ENCODE measurements at regions not wholly inside any gene's neighbourhood (a gene's known extent, or its start where the extent isn't known, plus 50 kb on each side); places are given as distances from the start of the nearest gene placed in this dataset.

DNA sequence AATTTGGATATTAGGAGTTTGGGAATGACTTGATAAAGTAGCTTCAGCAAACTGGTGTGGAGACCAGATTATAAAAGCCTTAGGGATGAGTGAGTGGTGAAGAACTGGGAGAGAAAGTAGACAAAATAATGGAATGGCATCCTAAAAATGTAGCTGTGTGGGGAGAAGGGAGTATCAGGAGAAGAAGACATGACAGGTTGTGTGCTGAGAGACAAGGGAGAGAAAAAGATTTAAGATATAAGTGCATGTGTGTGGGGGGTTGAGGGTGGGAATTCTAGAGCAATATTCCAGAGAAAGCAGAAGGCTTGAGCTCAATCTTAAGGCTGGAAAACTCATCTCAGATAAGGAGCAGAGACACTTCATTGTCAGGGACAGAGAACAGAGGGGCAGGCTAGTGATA lies 159.5 kb downstream of the HNMT start:
- no peak overlapping the region for H3K4me3 ChIP-seq
- H2AFZ ChIP-seq: no peak overlapping the region
- H3K4me2 ChIP-seq: no peak overlapping the region
- no peaks in the 10 kb centered on the region for H3K79me2 ChIP-seq
- no peak for TF ChIP-seq EZH2phosphoT487 (IDR thresholded peaks at IDR 0.05; ENCODE audit: low read depth, severe bottlenecking, unreplicated experiment)
- TF ChIP-seq, protein P1, sequence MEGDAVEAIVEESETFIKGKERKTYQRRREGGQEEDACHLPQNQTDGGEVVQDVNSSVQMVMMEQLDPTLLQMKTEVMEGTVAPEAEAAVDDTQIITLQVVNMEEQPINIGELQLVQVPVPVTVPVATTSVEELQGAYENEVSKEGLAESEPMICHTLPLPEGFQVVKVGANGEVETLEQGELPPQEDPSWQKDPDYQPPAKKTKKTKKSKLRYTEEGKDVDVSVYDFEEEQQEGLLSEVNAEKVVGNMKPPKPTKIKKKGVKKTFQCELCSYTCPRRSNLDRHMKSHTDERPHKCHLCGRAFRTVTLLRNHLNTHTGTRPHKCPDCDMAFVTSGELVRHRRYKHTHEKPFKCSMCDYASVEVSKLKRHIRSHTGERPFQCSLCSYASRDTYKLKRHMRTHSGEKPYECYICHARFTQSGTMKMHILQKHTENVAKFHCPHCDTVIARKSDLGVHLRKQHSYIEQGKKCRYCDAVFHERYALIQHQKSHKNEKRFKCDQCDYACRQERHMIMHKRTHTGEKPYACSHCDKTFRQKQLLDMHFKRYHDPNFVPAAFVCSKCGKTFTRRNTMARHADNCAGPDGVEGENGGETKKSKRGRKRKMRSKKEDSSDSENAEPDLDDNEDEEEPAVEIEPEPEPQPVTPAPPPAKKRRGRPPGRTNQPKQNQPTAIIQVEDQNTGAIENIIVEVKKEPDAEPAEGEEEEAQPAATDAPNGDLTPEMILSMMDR (IDR thresholded peaks at IDR 0.05; ENCODE audit: poor library complexity): no peak
- H3K4me1 ChIP-seq (ENCODE audit: insufficient read depth): no peaks in the 10 kb centered on the region
- no peaks in the 10 kb centered on the region for H3K9me3 ChIP-seq (ENCODE audit: low read depth)
- H3K27ac ChIP-seq: peak overlapping the region; percentile 69
- no peaks in the 10 kb centered on the region for H4K20me1 ChIP-seq (ENCODE audit: insufficient read depth, poor library complexity, severe bottlenecking)
- DNase-seq (ENCODE audit: low spot score): no peak
- H3K27me3 ChIP-seq: no peaks in the 10 kb centered on the region
- H3K36me3 ChIP-seq (replicated peaks; ENCODE audit: insufficient read depth, low read depth): no peaks in the 10 kb centered on the region
- H3K9me2 ChIP-seq (replicated peaks; ENCODE audit: insufficient read depth): no peaks in the 10 kb centered on the region

DNA sequence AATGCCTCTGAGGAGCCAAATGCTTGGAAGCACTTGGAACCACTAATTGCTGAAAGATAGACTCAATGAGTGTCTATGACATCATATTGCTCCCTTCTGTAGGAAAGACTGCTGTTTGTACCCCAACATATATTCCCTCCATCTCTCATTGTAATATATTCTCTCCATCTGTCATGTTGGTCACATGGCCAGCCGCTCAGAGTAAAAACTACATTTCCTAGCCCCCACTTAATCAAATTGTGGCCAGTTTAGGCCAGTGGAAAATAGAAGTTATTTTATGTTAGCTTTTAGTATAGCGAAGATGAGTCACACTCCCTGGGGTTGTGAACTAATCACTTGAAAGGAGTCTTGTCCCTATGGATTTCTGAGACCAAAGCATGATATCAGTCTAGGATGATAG lies 160.2 kb downstream of the HNMT start:
- Histone ChIP-seq H2AFZ (no peak overlapping the region), H3K4me2 (no peak overlapping the region), H3K9me3 (ENCODE audit: low read depth) (no peaks in the 10 kb centered on the region), H3K4me3 (no peak overlapping the region), H3K27ac (peak overlapping the region; percentile 69), H3K4me1 (ENCODE audit: insufficient read depth) (no peaks in the 10 kb centered on the region), H3K79me2 (no peaks in the 10 kb centered on the region), H3K27me3 (no peaks in the 10 kb centered on the region), H3K9me2 (replicated peaks; ENCODE audit: insufficient read depth) (no peaks in the 10 kb centered on the region), H3K36me3 (replicated peaks; ENCODE audit: insufficient read depth, low read depth) (no peaks in the 10 kb centered on the region), H4K20me1 (ENCODE audit: insufficient read depth, poor library complexity, severe bottlenecking) (no peaks in the 10 kb centered on the region)
- TF ChIP-seq EZH2phosphoT487 (IDR thresholded peaks at IDR 0.05; ENCODE audit: low read depth, severe bottlenecking, unreplicated experiment): no peak
- TF ChIP-seq EZH2 (IDR thresholded peaks at IDR 0.05; ENCODE audit: borderline replicate concordance): no peak
- TF ChIP-seq, protein P1 (IDR thresholded peaks at IDR 0.05; ENCODE audit: poor library complexity): no peak
- no peak for DNase-seq (ENCODE audit: low spot score)
- 88% methylated on average over 2 of the region's 2 CpGs for WGBS (ENCODE audit: low lambda C conversion rate, missing lambda C conversion rate)

DNA sequence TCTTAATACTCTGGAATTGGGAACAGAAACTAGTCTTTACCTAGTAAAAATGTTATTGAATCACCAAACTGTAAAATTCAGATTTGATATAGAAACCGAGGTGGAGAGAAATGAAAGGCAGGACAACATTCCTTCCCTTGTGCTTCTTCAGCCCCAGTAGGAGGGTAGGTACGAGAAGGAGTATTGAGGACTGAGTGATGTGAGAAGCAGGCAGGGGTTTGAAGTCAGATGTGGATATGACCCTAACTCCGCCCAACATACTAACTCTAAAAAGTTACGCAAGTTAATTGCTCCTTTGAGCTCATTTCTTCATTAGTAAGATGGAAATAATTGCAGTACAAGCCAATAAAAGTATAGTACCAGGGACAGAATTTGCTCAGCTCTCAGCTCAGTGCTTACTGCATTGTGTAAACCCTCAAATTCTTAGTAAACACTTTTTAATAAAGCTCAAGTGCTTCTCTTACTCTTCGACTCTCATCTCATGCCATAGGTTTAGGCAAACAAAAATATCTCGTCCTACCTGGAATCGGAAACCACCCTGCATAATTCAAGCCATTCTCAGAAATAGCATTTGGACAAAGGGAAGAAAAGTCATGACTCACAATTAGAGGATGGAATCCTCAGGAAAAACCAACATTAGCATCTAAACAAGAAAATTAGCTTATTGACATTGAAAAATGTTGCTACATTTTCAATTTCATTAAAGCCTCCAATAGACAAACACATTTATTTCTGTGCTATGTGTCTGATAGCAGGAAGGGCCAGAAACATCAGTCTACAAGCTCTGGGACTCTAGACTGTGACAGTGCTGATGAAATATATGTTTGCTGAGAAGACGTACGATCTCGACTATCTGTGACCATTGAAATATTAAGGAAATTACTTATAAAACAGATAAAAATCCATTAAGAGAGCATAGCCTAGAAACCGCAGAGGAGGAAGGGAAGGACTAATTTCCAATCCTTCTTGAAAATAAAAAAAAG lies 161.3 kb downstream of the HNMT start:
- Histone ChIP-seq H3K79me2 (no peaks in the 10 kb centered on the region), H3K9me3 (ENCODE audit: low read depth) (no peaks in the 10 kb centered on the region), H3K27me3 (no peaks in the 10 kb centered on the region), H3K27ac (no peak overlapping the region), H3K36me3 (replicated peaks; ENCODE audit: insufficient read depth, low read depth) (no peaks in the 10 kb centered on the region), H3K4me3 (no peak overlapping the region), H3K4me1 (ENCODE audit: insufficient read depth) (no peaks in the 10 kb centered on the region), H2AFZ (no peak overlapping the region), H3K4me2 (no peak overlapping the region), H4K20me1 (ENCODE audit: insufficient read depth, poor library complexity, severe bottlenecking) (no peaks in the 10 kb centered on the region), H3K9me2 (replicated peaks; ENCODE audit: insufficient read depth) (no peaks in the 10 kb centered on the region)
- TF ChIP-seq EZH2 (IDR thresholded peaks at IDR 0.05; ENCODE audit: borderline replicate concordance): no peak
- no peak for TF ChIP-seq EZH2phosphoT487 (IDR thresholded peaks at IDR 0.05; ENCODE audit: low read depth, severe bottlenecking, unreplicated experiment)
- TF ChIP-seq, protein P1 (IDR thresholded peaks at IDR 0.05; ENCODE audit: poor library complexity): no peak
- 78% methylated on average over 11 of the region's 11 CpGs for WGBS (ENCODE audit: low lambda C conversion rate, missing lambda C conversion rate)
- DNase-seq (ENCODE audit: low spot score): no peak

Data from hepatocyte (in vitro differentiated cells).